ENCODE measurements at regions not wholly inside any gene's neighbourhood (a gene's known extent, or its start where the extent isn't known, plus 50 kb on each side); places are given as distances from the start of the nearest gene placed in this dataset.

GRCh38 chr5:124976086-124976485, 229.6 kb upstream of the ZNF608 start:
- no peak for TF ChIP-seq CTCF (IDR thresholded peaks at IDR 0.05)
- no peak for TF ChIP-seq POLR2A (IDR thresholded peaks at IDR 0.05)

Measured in sigmoid colon (tissue), 3 donors.